ENCODE measurements at regions not wholly inside any gene's neighbourhood (a gene's known extent, or its start where the extent isn't known, plus 50 kb on each side); places are given as distances from the start of the nearest gene placed in this dataset.
"Not testable (repeated sequence)": the region's sequence is repeated elsewhere in the genome, so short reads cannot be mapped to it uniquely, and the experiment has no call there.

DNA sequence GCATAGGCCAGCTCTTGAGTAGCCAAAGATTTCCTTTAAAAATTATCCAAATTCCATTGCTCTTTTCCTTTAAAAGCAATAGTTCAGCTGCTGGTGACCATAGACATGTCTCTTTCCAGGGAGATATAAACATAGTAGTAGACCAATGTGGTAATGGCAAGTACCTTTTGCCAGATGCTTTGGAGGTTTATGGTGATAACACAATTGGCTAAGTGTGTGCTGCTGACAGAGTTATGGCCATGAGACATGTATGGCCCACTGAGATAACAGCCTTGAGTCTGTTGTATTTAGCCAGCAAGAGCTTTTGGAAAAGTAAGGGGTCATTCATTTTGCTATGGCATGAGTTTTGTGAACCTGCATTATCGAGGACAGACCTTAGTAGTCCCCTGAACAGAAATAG lies 1146.8 kb downstream of the TUSC7 start:
- Mint-ChIP-seq H3K4me1 (no peaks in the 10 kb centered on the region), H3K9me3 (peaks cover 0 to 30% (median 7%) of the 10 kb centered on the region in 11 donors), H3K4me3 (no peak overlapping the region), H3K27me3 (no peaks in the 10 kb centered on the region), H3K36me3 (no peaks in the 10 kb centered on the region), H3K27ac (no peak overlapping the region)
- H3K27me3 ChIP-seq (ENCODE audit: control insufficient read depth in 2 of 2, insufficient read depth in 2 of 2, low read length in 2 of 2), result no peaks in the 10 kb centered on the region
- intact Hi-C loops (cut with micrococcal nuclease), result no loop called here
- CTCF ChIA-PET, result no interaction called here
- POLR2A ChIA-PET, result no interaction called here
- no peaks in the 10 kb centered on the region for H3K4me1 ChIP-seq (ENCODE audit: control insufficient read depth in 2 of 2, insufficient read depth in 2 of 2, low read length in 2 of 2)
- H3K4me3 ChIP-seq (ENCODE audit: low read length), result no peak overlapping the region
- H3K9me3 ChIP-seq (ENCODE audit: control insufficient read depth in 2 of 3, low read length in 3 of 3), result no peaks in the 10 kb centered on the region
- DNase-seq (no peak), ATAC-seq (no peak)
- no peaks in the 10 kb centered on the region for H3K36me3 ChIP-seq (ENCODE audit: control insufficient read depth in 2 of 3, insufficient read depth in 3 of 3, low read length in 3 of 3)
- no peak overlapping the region for H3K27ac ChIP-seq (ENCODE audit: low read depth, low read length)

DNA sequence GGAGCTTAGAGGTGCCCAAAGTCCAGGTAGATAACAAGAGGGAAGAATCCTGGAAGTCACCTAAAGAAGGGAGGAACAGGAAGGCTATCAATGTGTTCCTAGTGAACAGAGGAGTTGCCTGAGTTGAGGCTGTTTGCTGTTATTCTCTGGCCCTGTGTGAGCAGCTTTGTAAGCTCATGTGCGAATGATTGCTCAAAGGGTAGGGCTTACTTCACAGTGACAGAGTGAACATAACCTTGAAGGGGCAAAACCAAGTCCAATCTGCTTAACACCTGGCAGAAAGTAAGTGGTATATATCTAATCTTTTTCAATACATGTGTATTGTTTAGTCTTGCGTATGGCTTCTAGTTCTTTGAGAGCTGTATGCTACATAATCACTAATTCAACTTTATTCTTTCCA lies 1153.6 kb downstream of the TUSC7 start:
- H3K27ac ChIP-seq (ENCODE audit: low read depth, low read length), result no peak overlapping the region
- DNase-seq (no peak), ATAC-seq (no peak)
- H3K36me3 Mint-ChIP-seq, result no peaks in the 10 kb centered on the region
- ChIA-PET CTCF (no interaction called here), POLR2A (no interaction called here)
- no peaks in the 10 kb centered on the region for H3K4me1 Mint-ChIP-seq
- H3K4me3 ChIP-seq (ENCODE audit: low read length), result no peak overlapping the region
- no peak overlapping the region for H3K4me3 Mint-ChIP-seq
- H3K27me3 Mint-ChIP-seq, result no peaks in the 10 kb centered on the region
- no peaks in the 10 kb centered on the region for H3K36me3 ChIP-seq (ENCODE audit: control insufficient read depth in 2 of 3, insufficient read depth in 3 of 3, low read length in 3 of 3)
- no peak overlapping the region for H3K27ac Mint-ChIP-seq
- no peaks in the 10 kb centered on the region for H3K4me1 ChIP-seq (ENCODE audit: control insufficient read depth in 2 of 2, insufficient read depth in 2 of 2, low read length in 2 of 2)
- intact Hi-C loops (cut with micrococcal nuclease), result no loop called here
- no peaks in the 10 kb centered on the region for H3K9me3 ChIP-seq (ENCODE audit: control insufficient read depth in 2 of 3, low read length in 3 of 3)
- H3K9me3 Mint-ChIP-seq, result peaks cover 0 to 32% (median 4%) of the 10 kb centered on the region in 11 donors
- H3K27me3 ChIP-seq (ENCODE audit: control insufficient read depth in 2 of 2, insufficient read depth in 2 of 2, low read length in 2 of 2), result no peaks in the 10 kb centered on the region

DNA sequence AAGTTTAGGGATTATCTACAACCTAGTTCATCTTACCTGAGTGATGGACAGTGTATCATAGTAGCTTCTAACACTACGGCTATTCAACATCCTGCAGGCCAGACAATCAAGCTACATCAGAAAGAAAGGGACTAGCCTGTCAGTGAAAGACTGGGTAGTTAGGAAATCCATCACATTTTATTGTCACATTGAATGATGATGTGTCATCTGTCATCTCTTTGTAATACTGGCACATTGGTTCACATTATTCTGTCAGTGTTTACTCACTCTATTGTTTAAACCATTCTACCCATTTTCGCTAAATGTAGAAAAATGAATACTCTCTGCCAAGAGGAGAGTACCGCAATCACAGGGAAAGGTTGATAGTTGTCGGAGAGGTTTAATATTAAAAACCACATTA lies 1155.8 kb downstream of the TUSC7 start:
- H3K4me1 ChIP-seq (ENCODE audit: control insufficient read depth in 2 of 2, insufficient read depth in 2 of 2, low read length in 2 of 2), result no peaks in the 10 kb centered on the region
- H3K4me1 Mint-ChIP-seq, result no peaks in the 10 kb centered on the region

DNA sequence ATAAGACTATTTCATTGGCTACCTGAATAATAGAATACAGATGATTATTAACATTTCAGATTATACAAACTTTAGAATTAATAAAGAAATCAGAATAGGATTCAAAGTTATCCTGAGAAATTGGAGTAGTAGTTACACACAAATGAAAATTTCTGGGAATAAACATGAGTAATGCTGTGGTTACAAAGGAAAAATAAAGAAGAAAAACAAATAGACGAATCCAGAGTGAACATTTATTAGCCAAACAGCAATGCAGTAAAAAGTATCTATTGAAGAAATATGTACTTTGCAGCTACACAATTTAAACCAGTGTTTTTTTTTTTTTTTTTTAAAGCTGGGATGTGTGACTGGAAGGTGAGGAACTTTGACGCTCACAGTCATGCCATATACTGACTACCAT lies 1159.2 kb downstream of the TUSC7 start:
- no peak for ATAC-seq
- H3K36me3 Mint-ChIP-seq, result no peaks in the 10 kb centered on the region

More for the DNA sequence above, 1155.8 kb downstream of the TUSC7 start:
- no peak for ATAC-seq
- Mint-ChIP-seq H3K36me3 (no peaks in the 10 kb centered on the region), H3K9me3 (peaks cover 0 to 22% (median 4%) of the 10 kb centered on the region in 11 donors), H3K27me3 (no peaks in the 10 kb centered on the region), H3K27ac (no peak overlapping the region), H3K4me3 (no peak overlapping the region)
- Histone ChIP-seq H3K36me3 (ENCODE audit: control insufficient read depth in 2 of 3, insufficient read depth in 3 of 3, low read length in 3 of 3) (no peaks in the 10 kb centered on the region), H3K9me3 (ENCODE audit: control insufficient read depth in 2 of 3, low read length in 3 of 3) (no peaks in the 10 kb centered on the region), H3K27me3 (ENCODE audit: control insufficient read depth in 2 of 2, insufficient read depth in 2 of 2, low read length in 2 of 2) (no peaks in the 10 kb centered on the region), H3K4me3 (ENCODE audit: low read length) (no peak overlapping the region), H3K27ac (ENCODE audit: low read depth, low read length) (no peak overlapping the region)
- intact Hi-C loops (cut with micrococcal nuclease), result no loop called here
- ChIA-PET CTCF (no interaction called here), POLR2A (no interaction called here)
- no peak for DNase-seq

DNA sequence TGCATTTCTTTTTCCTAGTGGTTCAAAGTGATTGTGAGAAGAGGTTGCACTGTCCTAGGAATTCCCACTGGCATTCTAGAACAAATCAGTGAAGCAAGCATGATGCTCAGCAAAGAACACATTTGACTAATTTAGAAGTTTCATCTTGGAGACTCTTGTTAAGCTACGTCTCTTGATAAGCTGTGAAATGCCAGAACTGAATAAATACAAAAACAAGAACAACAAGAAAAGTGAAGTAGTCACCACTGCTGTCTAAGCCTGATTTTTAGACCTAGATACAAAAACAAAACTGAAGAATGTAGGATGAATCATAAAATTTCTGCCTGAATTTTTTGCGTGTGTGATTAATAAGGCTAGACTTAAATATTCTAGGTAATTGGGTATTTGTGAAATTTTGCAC lies 1162.4 kb downstream of the TUSC7 start:
- Histone ChIP-seq H3K36me3 (ENCODE audit: control insufficient read depth in 2 of 3, insufficient read depth in 3 of 3, low read length in 3 of 3) (no peaks in the 10 kb centered on the region), H3K9me3 (ENCODE audit: control insufficient read depth in 2 of 3, low read length in 3 of 3) (no peaks in the 10 kb centered on the region), H3K27me3 (ENCODE audit: control insufficient read depth in 2 of 2, insufficient read depth in 2 of 2, low read length in 2 of 2) (no peaks in the 10 kb centered on the region), H3K4me3 (ENCODE audit: low read length) (no peak overlapping the region), H3K27ac (ENCODE audit: low read depth, low read length) (no peak overlapping the region), H3K4me1 (ENCODE audit: control insufficient read depth in 2 of 2, insufficient read depth in 2 of 2, low read length in 2 of 2) (no peaks in the 10 kb centered on the region)
- peaks cover 0 to 15% (median 6%) of the 10 kb centered on the region in 11 donors for H3K9me3 Mint-ChIP-seq
- ATAC-seq (no peak), DNase-seq (no peak)
- ChIA-PET CTCF (no interaction called here), POLR2A (no interaction called here)
- no peaks in the 10 kb centered on the region for H3K27me3 Mint-ChIP-seq
- no peaks in the 10 kb centered on the region for H3K36me3 Mint-ChIP-seq
- H3K27ac Mint-ChIP-seq, result no peak overlapping the region
- no peaks in the 10 kb centered on the region for H3K4me1 Mint-ChIP-seq
- intact Hi-C loops (cut with micrococcal nuclease), result no loop called here
- H3K4me3 Mint-ChIP-seq, result no peak overlapping the region

More for the DNA sequence above, 1159.2 kb downstream of the TUSC7 start:
- Histone ChIP-seq H3K4me3 (ENCODE audit: low read length) (no peak overlapping the region), H3K9me3 (ENCODE audit: control insufficient read depth in 2 of 3, low read length in 3 of 3) (no peaks in the 10 kb centered on the region), H3K4me1 (ENCODE audit: control insufficient read depth in 2 of 2, insufficient read depth in 2 of 2, low read length in 2 of 2) (no peaks in the 10 kb centered on the region), H3K27me3 (ENCODE audit: control insufficient read depth in 2 of 2, insufficient read depth in 2 of 2, low read length in 2 of 2) (no peaks in the 10 kb centered on the region), H3K27ac (ENCODE audit: low read depth, low read length) (no peak overlapping the region), H3K36me3 (ENCODE audit: control insufficient read depth in 2 of 3, insufficient read depth in 3 of 3, low read length in 3 of 3) (no peaks in the 10 kb centered on the region)
- no peak overlapping the region for H3K4me3 Mint-ChIP-seq
- intact Hi-C loops (cut with micrococcal nuclease), result no loop called here
- H3K4me1 Mint-ChIP-seq, result no peaks in the 10 kb centered on the region
- no peak for DNase-seq
- H3K27ac Mint-ChIP-seq, result no peak overlapping the region
- H3K9me3 Mint-ChIP-seq, result peaks cover 0 to 14% (median 2%) of the 10 kb centered on the region in 11 donors
- CTCF ChIA-PET, result no interaction called here
- POLR2A ChIA-PET, result no interaction called here
- H3K27me3 Mint-ChIP-seq, result no peaks in the 10 kb centered on the region

DNA sequence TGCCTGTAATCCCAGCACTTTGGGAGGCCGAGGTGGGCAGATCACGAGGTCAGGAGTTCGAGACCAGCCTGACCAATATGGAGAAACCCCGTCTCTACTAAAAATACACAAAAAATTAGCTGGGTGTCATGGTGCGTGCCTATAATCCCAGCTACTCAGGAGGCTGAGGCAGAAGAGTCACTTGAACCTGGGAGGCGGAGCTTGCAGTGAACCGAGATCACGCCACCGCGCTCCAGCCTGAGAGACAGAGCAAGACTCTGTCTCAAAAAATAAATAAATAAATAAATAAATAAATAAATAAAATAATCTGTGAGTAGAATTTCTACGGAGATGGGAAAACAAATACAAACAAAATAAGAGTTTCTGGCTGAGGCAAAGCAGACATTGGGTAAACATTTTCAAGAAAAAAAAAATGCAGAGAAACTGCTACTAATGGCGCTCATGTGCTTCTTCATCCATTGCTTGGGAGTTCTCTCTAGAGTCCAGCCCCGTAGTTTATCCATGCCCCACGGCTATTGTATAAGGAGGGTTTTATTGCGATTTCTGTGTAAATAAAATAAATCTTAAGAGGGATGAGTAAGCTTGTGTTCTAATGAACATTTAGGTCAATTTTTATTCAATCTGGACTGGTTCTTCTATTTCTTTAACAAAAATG lies 1161.9 kb downstream of the IGSF11 start:
- H3K27me3 Mint-ChIP-seq; POLR2A ChIA-PET; H3K27ac Mint-ChIP-seq; H3K36me3 Mint-ChIP-seq; H3K4me1 ChIP-seq (ENCODE audit: control insufficient read depth in 2 of 2, insufficient read depth in 2 of 2, low read length in 2 of 2); H3K4me1 Mint-ChIP-seq; DNase-seq; H3K9me3 ChIP-seq (ENCODE audit: control insufficient read depth in 2 of 3, low read length in 3 of 3); H3K4me3 Mint-ChIP-seq; intact Hi-C loops (cut with micrococcal nuclease); H3K27me3 ChIP-seq (ENCODE audit: control insufficient read depth in 2 of 2, insufficient read depth in 2 of 2, low read length in 2 of 2); H3K36me3 ChIP-seq (ENCODE audit: control insufficient read depth in 2 of 3, insufficient read depth in 3 of 3, low read length in 3 of 3); CTCF ChIA-PET; ATAC-seq; H3K27ac ChIP-seq (ENCODE audit: low read depth, low read length); H3K4me3 ChIP-seq (ENCODE audit: low read length): not testable (repeated sequence)
- peaks cover 0 to 11% (median 6%) of the 10 kb centered on the region in 11 donors for H3K9me3 Mint-ChIP-seq

DNA sequence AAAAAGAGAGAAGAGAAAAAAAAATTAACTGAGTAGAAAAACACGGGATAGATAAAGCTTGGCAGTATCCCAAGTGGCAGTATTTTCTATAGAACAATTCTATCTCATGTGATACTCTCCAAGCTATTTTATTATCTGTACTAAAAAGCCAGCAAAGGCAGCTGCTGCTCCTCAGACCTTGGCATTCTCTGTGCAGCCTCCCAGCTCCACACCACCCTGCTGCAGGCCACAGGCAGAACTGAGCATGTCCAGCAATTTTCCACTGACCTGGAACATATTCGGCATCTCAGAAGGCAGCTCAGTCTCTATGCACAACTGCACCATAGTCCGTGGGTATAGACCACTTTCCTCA lies 1161.4 kb downstream of the IGSF11 start:
- H3K4me1 Mint-ChIP-seq, result no peaks in the 10 kb centered on the region
- ChIA-PET CTCF (no interaction called here), POLR2A (no interaction called here)
- no peak overlapping the region for H3K4me3 Mint-ChIP-seq
- Histone ChIP-seq H3K36me3 (ENCODE audit: control insufficient read depth in 2 of 3, insufficient read depth in 3 of 3, low read length in 3 of 3) (no peaks in the 10 kb centered on the region), H3K9me3 (ENCODE audit: control insufficient read depth in 2 of 3, low read length in 3 of 3) (no peaks in the 10 kb centered on the region), H3K4me3 (ENCODE audit: low read length) (no peak overlapping the region), H3K27ac (ENCODE audit: low read depth, low read length) (no peak overlapping the region), H3K4me1 (ENCODE audit: control insufficient read depth in 2 of 2, insufficient read depth in 2 of 2, low read length in 2 of 2) (no peaks in the 10 kb centered on the region), H3K27me3 (ENCODE audit: control insufficient read depth in 2 of 2, insufficient read depth in 2 of 2, low read length in 2 of 2) (no peaks in the 10 kb centered on the region)
- no peaks in the 10 kb centered on the region for H3K27me3 Mint-ChIP-seq
- intact Hi-C loops (cut with micrococcal nuclease), result no loop called here
- DNase-seq (no peak), ATAC-seq (no peak)
- H3K27ac Mint-ChIP-seq, result no peak overlapping the region
- peaks cover 0 to 10% (median 6%) of the 10 kb centered on the region in 11 donors for H3K9me3 Mint-ChIP-seq
- no peaks in the 10 kb centered on the region for H3K36me3 Mint-ChIP-seq

All from naive thymus-derived CD4-positive, alpha-beta T cell (primary cell).